ENCODE measurements at regions not wholly inside any gene's neighbourhood (a gene's known extent, or its start where the extent isn't known, plus 50 kb on each side); places are given as distances from the start of the nearest gene placed in this dataset.

DNA sequence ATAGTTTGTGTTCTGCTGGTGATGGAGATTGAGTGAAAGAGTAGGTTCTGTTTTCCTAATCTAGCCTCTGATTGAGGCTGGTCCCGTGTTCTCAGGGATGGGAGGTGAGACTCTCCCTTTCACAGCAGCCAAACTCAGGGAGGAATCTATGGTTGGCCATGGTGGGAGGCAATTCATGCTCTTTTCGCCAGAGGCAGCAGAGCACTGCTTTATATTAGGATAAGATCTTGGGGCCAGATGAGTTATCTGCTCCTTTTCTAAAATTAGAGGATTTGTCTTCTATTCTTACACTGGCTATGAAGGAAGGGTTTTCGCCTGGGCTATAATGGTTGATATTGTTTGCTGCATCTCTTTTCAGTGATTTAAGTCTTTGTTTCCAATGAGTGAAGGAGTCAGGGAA lies 63.9 kb upstream of the NLGN4X start:
- TF ChIP-seq, protein P1, sequence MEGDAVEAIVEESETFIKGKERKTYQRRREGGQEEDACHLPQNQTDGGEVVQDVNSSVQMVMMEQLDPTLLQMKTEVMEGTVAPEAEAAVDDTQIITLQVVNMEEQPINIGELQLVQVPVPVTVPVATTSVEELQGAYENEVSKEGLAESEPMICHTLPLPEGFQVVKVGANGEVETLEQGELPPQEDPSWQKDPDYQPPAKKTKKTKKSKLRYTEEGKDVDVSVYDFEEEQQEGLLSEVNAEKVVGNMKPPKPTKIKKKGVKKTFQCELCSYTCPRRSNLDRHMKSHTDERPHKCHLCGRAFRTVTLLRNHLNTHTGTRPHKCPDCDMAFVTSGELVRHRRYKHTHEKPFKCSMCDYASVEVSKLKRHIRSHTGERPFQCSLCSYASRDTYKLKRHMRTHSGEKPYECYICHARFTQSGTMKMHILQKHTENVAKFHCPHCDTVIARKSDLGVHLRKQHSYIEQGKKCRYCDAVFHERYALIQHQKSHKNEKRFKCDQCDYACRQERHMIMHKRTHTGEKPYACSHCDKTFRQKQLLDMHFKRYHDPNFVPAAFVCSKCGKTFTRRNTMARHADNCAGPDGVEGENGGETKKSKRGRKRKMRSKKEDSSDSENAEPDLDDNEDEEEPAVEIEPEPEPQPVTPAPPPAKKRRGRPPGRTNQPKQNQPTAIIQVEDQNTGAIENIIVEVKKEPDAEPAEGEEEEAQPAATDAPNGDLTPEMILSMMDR (IDR thresholded peaks at IDR 0.05; ENCODE audit: low read depth, low read length, missing input control), result peak; percentile 4
- TF ChIP-seq HNF4A (conservative IDR thresholded peaks at IDR 0.05) (no peak), ZBTB33 (IDR thresholded peaks at IDR 0.05) (no peak), RAD21 (IDR thresholded peaks at IDR 0.05) (peak; percentile 17 to 53), TAF1 (conservative IDR thresholded peaks at IDR 0.05) (no peak), GABPA (IDR thresholded peaks at IDR 0.05 in 1 of 2, conservative IDR thresholded peaks at IDR 0.05 in 1 of 2) (no peak), JUND (IDR thresholded peaks at IDR 0.05) (no peak), YY1 (IDR thresholded peaks at IDR 0.05) (no peak), FOXA1 (IDR thresholded peaks at IDR 0.05) (no peak), RXRA (IDR thresholded peaks at IDR 0.05) (no peak), NR2F2 (IDR thresholded peaks at IDR 0.05) (no peak)
- TF ChIP-seq, protein P2, sequence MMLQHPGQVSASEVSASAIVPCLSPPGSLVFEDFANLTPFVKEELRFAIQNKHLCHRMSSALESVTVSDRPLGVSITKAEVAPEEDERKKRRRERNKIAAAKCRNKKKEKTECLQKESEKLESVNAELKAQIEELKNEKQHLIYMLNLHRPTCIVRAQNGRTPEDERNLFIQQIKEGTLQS (IDR thresholded peaks at IDR 0.05), result no peak
- TF ChIP-seq, protein P3, sequence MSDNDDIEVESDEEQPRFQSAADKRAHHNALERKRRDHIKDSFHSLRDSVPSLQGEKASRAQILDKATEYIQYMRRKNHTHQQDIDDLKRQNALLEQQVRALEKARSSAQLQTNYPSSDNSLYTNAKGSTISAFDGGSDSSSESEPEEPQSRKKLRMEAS (IDR thresholded peaks at IDR 0.05), result no peak
- TF ChIP-seq, protein P4, sequence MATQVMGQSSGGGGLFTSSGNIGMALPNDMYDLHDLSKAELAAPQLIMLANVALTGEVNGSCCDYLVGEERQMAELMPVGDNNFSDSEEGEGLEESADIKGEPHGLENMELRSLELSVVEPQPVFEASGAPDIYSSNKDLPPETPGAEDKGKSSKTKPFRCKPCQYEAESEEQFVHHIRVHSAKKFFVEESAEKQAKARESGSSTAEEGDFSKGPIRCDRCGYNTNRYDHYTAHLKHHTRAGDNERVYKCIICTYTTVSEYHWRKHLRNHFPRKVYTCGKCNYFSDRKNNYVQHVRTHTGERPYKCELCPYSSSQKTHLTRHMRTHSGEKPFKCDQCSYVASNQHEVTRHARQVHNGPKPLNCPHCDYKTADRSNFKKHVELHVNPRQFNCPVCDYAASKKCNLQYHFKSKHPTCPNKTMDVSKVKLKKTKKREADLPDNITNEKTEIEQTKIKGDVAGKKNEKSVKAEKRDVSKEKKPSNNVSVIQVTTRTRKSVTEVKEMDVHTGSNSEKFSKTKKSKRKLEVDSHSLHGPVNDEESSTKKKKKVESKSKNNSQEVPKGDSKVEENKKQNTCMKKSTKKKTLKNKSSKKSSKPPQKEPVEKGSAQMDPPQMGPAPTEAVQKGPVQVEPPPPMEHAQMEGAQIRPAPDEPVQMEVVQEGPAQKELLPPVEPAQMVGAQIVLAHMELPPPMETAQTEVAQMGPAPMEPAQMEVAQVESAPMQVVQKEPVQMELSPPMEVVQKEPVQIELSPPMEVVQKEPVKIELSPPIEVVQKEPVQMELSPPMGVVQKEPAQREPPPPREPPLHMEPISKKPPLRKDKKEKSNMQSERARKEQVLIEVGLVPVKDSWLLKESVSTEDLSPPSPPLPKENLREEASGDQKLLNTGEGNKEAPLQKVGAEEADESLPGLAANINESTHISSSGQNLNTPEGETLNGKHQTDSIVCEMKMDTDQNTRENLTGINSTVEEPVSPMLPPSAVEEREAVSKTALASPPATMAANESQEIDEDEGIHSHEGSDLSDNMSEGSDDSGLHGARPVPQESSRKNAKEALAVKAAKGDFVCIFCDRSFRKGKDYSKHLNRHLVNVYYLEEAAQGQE (IDR thresholded peaks at IDR 0.05), result no peak
